HL-60 (cell line): ENCODE measurements at regions not wholly inside any gene's neighbourhood (a gene's known extent, or its start where the extent isn't known, plus 50 kb on each side); places are given as distances from the start of the nearest gene placed in this dataset.

Experiments
- CTCF ChIP-seq: IDR thresholded peaks from one replicate; pipeline ENCODE4 v1.5.1; 2011; ENCODE audit warnings: low read length, control low read depth, inconsistent platforms; ENCODE audit not compliant: insufficient read depth
- GABPA ChIP-seq: IDR thresholded peaks from 2 replicates; pipeline ENCODE4 v1.6.1; 2012; ENCODE audit warnings: low read depth
- POLR2AphosphoS5 ChIP-seq: IDR thresholded peaks from 2 replicates; pipeline ENCODE4 v1.6.1; 2012; ENCODE audit warnings: low read depth
- REST ChIP-seq: IDR thresholded peaks from 2 replicates; pipeline ENCODE4 v1.6.1; 2012; ENCODE audit warnings: low read depth; ENCODE audit not compliant: insufficient replicate concordance
- SPI1 ChIP-seq: IDR thresholded peaks from 2 replicates; pipeline ENCODE4 v1.6.1; 2012; ENCODE audit warnings: low read depth, mild to moderate bottlenecking, borderline replicate concordance

- TF ChIP-seq CTCF (no peak), POLR2AphosphoS5 (no peak), REST (no peak), GABPA (no peak), SPI1 (no peak)
Observed at GRCh38 chr15:35646790-35647189, 100.8 kb upstream of the DPH6 start.
